Right renal pelvis (tissue), 4 donors: ENCODE measurements at regions not wholly inside any gene's neighbourhood (a gene's known extent, or its start where the extent isn't known, plus 50 kb on each side); places are given as distances from the start of the nearest gene placed in this dataset.
"Not testable (repeated sequence)": the region's sequence is repeated elsewhere in the genome, so short reads cannot be mapped to it uniquely, and the experiment has no call there.

Source experiments
- DNase-seq, 4 donors: peaks; one replicate each; pipeline ENCODE4 v3.0.0-alpha.2; 2013; ENCODE audit warnings: low read depth in 4 of 4, low spot score in 3 of 4, missing footprints in 1 of 4

GRCh38 chr5:24227881-24228280, 416.9 kb downstream of the CDH10 start:
- DNase-seq = not testable (repeated sequence)

- no peak for DNase-seq
These were observed 412.7 kb downstream of the CDH10 start for GRCh38 chr5:24232041-24232440.

GRCh38 chr5:24232929-24233498, 411.8 kb downstream of the CDH10 start:
- no peak for DNase-seq

- DNase-seq = no peak
These were observed 408.8 kb downstream of the CDH10 start for GRCh38 chr5:24235946-24236345.

GRCh38 chr5:24245821-24246220, 399.0 kb downstream of the CDH10 start:
- DNase-seq = no peak

- DNase-seq = no peak
These were observed 380.2 kb downstream of the CDH10 start for GRCh38 chr5:24264547-24264946.

GRCh38 chr5:24265306-24265705, 379.5 kb downstream of the CDH10 start:
- no peak for DNase-seq

- no peak for DNase-seq
These were observed 376.2 kb downstream of the CDH10 start for GRCh38 chr5:24268482-24269056.

GRCh38 chr5:24271702-24272118, 373.1 kb downstream of the CDH10 start:
- DNase-seq = not testable (repeated sequence)

- DNase-seq = no peak
These were observed 372.0 kb downstream of the CDH10 start for GRCh38 chr5:24272741-24273140.

- no peak for DNase-seq
These were observed 364.6 kb downstream of the CDH10 start for GRCh38 chr5:24280215-24280614.

GRCh38 chr5:24281818-24282217, 363.0 kb downstream of the CDH10 start:
- DNase-seq = no peak

GRCh38 chr5:24289582-24290335, 355.0 kb downstream of the CDH10 start:
- DNase-seq = no peak

- DNase-seq = no peak
These were observed 354.2 kb downstream of the CDH10 start for GRCh38 chr5:24290536-24290935.

- no peak for DNase-seq
These were observed 352.9 kb downstream of the CDH10 start for GRCh38 chr5:24291916-24292315.

GRCh38 chr5:24294333-24294732, 350.4 kb downstream of the CDH10 start:
- DNase-seq = no peak

GRCh38 chr5:24314106-24314505, 330.7 kb downstream of the CDH10 start:
- DNase-seq = no peak

GRCh38 chr5:24320643-24321042, 324.1 kb downstream of the CDH10 start:
- DNase-seq = no peak

- no peak for DNase-seq
These were observed 319.4 kb downstream of the CDH10 start for GRCh38 chr5:24325306-24325832.

- DNase-seq = no peak
These were observed 313.2 kb downstream of the CDH10 start for GRCh38 chr5:24331531-24331930.

GRCh38 chr5:24347158-24347557, 297.6 kb downstream of the CDH10 start:
- DNase-seq = no peak

- DNase-seq = no peak
These were observed 293.5 kb downstream of the CDH10 start for GRCh38 chr5:24351285-24351684.
